Stimulated activated CD4-positive, alpha-beta T cell treated with anti-CD3 and anti-CD28 coated beads, Interleukin-1b, Interleukin-23, amount 100 ng/mL, for 4 hours (primary cell): ENCODE measurements at regions not wholly inside any gene's neighbourhood (a gene's known extent, or its start where the extent isn't known, plus 50 kb on each side); places are given as distances from the start of the nearest gene placed in this dataset.
"Not testable (repeated sequence)": the region's sequence is repeated elsewhere in the genome, so short reads cannot be mapped to it uniquely, and the experiment has no call there.

ENCODE experiments used
- DNase-seq, 2 donors: peaks; one replicate each; pipeline ENCODE4 v3.0.0-alpha.2; 2020; ENCODE audit warnings: low read depth in 2 of 2

- no peak for DNase-seq
Observed at GRCh38 chr22:23381661-23382427, 198.2 kb downstream of the IGLL1 start.

- DNase-seq = no peak
Observed at GRCh38 chr22:23380911-23381310, 199.2 kb downstream of the IGLL1 start.

GRCh38 chr22:23380230-23380573 lies 199.9 kb downstream of the IGLL1 start:
- no peak for DNase-seq

GRCh38 chr22:23379540-23380229 lies 199.4 kb downstream of the BCR start:
- not testable (repeated sequence) for DNase-seq

- no peak for DNase-seq
Observed at GRCh38 chr22:23377767-23378166, 197.5 kb downstream of the BCR start.

GRCh38 chr22:23376256-23376655 lies 195.9 kb downstream of the BCR start:
- no peak for DNase-seq

- no peak for DNase-seq
Observed at GRCh38 chr22:23375031-23375827, 194.9 kb downstream of the BCR start.

GRCh38 chr22:23373601-23374000 lies 193.3 kb downstream of the BCR start:
- DNase-seq = no peak

- no peak for DNase-seq
Observed at GRCh38 chr22:23370251-23370650, 189.9 kb downstream of the BCR start.

GRCh38 chr22:23369054-23369685 lies 188.9 kb downstream of the BCR start:
- no peak for DNase-seq
